ENCODE measurements at regions not wholly inside any gene's neighbourhood (a gene's known extent, or its start where the extent isn't known, plus 50 kb on each side); places are given as distances from the start of the nearest gene placed in this dataset.

GRCh38 chr3:43210049-43211027, 76.0 kb upstream of the SNRK start:
- ChIA-PET POLR2A (ENCODE audit: unreplicated experiment) (no interaction called here), CTCF (no interaction called here)
- peaks cover 29% of the 10 kb centered on the region for H3K4me1 ChIP-seq (ENCODE audit: insufficient read depth, low read length)

DNA sequence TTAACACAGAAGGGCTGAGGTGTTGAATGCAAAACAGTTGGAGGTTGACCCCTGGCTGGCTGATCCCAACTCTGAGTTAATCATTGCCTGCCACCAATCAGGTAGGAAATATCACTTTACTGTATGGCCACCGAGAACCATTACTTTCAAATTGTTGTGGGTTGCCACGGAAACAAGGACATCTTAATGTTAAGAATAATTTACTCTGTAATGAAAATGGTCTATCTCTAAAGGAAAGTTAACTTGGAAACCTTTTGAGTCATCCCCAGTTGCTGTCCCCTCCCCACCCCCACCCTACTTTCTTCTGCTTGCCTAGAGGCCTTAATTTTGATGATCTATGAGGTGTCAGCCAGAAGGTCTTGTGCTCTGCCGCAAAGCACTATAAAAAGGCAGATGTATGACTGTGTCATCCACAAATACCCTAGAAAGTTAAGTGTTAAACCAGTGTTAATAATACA, 78.7 kb upstream of the SNRK start:
- no peaks in the 10 kb centered on the region for H3K27me3 ChIP-seq (ENCODE audit: low read length)
- H4K20me1 ChIP-seq (ENCODE audit: low read length): no peaks in the 10 kb centered on the region
- no peaks in the 10 kb centered on the region for H3K36me3 ChIP-seq (ENCODE audit: low read depth, low read length)
- no peak overlapping the region for H2AFZ ChIP-seq (ENCODE audit: low read length)
- H3K9me2 ChIP-seq (replicated peaks; ENCODE audit: low read length): no peaks in the 10 kb centered on the region
- CTCF ChIA-PET: no interaction called here
- no peak for DNase-seq
- H3K4me3 ChIP-seq (ENCODE audit: low read length): no peak overlapping the region
- H3K9ac ChIP-seq (ENCODE audit: low read length): no peak overlapping the region
- H3K4me2 ChIP-seq (ENCODE audit: low read length): no peak overlapping the region
- TF ChIP-seq EZH2 (IDR thresholded peaks at IDR 0.05; ENCODE audit: low read length, unreplicated experiment) (no peak), CTCF (conservative IDR thresholded peaks at IDR 0.05; ENCODE audit: low read depth, low read length) (no peak), EZH2phosphoT487 (IDR thresholded peaks at IDR 0.05; ENCODE audit: borderline replicate concordance, low read length) (no peak)
- intact Hi-C loops (cut with micrococcal nuclease): no loop called here
- POLR2A ChIA-PET (ENCODE audit: unreplicated experiment): no interaction called here
- no peaks in the 10 kb centered on the region for H3K79me2 ChIP-seq (ENCODE audit: low read length)
- H3K4me1 ChIP-seq (ENCODE audit: insufficient read depth, low read length): peaks cover 2% of the 10 kb centered on the region; the same call in 1 of the 2 replicates
- H3F3A ChIP-seq (ENCODE audit: low read length, unreplicated experiment): no peaks in the 10 kb centered on the region
- no peak overlapping the region for H3K27ac ChIP-seq (ENCODE audit: low read length)
- no peak; the same call in 1 of the 2 replicates for ATAC-seq
- BruUV-seq (replicated peaks): no TSS peak
- H3K9me3 ChIP-seq (ENCODE audit: low read length): no peaks in the 10 kb centered on the region

More at GRCh38 chr3:43210049-43211027, 76.0 kb upstream of the SNRK start:
- ATAC-seq (no peak), DNase-seq (no peak)
- H3K4me2 ChIP-seq (ENCODE audit: low read length): no peak overlapping the region
- no peaks in the 10 kb centered on the region for H3K27me3 ChIP-seq (ENCODE audit: low read length)
- H3K36me3 ChIP-seq (ENCODE audit: low read depth, low read length): no peaks in the 10 kb centered on the region
- H3F3A ChIP-seq (ENCODE audit: low read length, unreplicated experiment): no peaks in the 10 kb centered on the region
- no peaks in the 10 kb centered on the region for H3K79me2 ChIP-seq (ENCODE audit: low read length)
- no peaks in the 10 kb centered on the region for H3K9me2 ChIP-seq (replicated peaks; ENCODE audit: low read length)
- H4K20me1 ChIP-seq (ENCODE audit: low read length): no peaks in the 10 kb centered on the region
- H3K27ac ChIP-seq (ENCODE audit: low read length): no peak overlapping the region
- no peak overlapping the region for H3K9ac ChIP-seq (ENCODE audit: low read length)
- no peak overlapping the region for H3K4me3 ChIP-seq (ENCODE audit: low read length)
- intact Hi-C loops (cut with micrococcal nuclease): loop anchor here (5.0 kb wide), 1 partner anchor 33 kb away; no protein-coding TSS in a partner anchor
- no TSS peak for BruUV-seq (replicated peaks)
- no peak overlapping the region for H2AFZ ChIP-seq (ENCODE audit: low read length)
- TF ChIP-seq EZH2phosphoT487 (IDR thresholded peaks at IDR 0.05; ENCODE audit: borderline replicate concordance, low read length): no peak
- TF ChIP-seq CTCF (conservative IDR thresholded peaks at IDR 0.05; ENCODE audit: low read depth, low read length): no peak
- TF ChIP-seq EZH2 (IDR thresholded peaks at IDR 0.05; ENCODE audit: low read length, unreplicated experiment): no peak
- H3K9me3 ChIP-seq (ENCODE audit: low read length): no peaks in the 10 kb centered on the region

GRCh38 chr3:43206632-43207031, 79.7 kb upstream of the SNRK start:
- Histone ChIP-seq H4K20me1 (ENCODE audit: low read length) (no peaks in the 10 kb centered on the region), H3K27me3 (ENCODE audit: low read length) (no peaks in the 10 kb centered on the region), H3K9me3 (ENCODE audit: low read length) (no peaks in the 10 kb centered on the region), H3K9me2 (replicated peaks; ENCODE audit: low read length) (no peaks in the 10 kb centered on the region), H3F3A (ENCODE audit: low read length, unreplicated experiment) (no peaks in the 10 kb centered on the region), H3K4me2 (ENCODE audit: low read length) (no peak overlapping the region), H3K9ac (ENCODE audit: low read length) (no peak overlapping the region), H3K79me2 (ENCODE audit: low read length) (no peaks in the 10 kb centered on the region), H3K4me3 (ENCODE audit: low read length) (no peak overlapping the region), H3K27ac (ENCODE audit: low read length) (no peak overlapping the region), H3K36me3 (ENCODE audit: low read depth, low read length) (no peaks in the 10 kb centered on the region), H3K4me1 (ENCODE audit: insufficient read depth, low read length) (no peaks in the 10 kb centered on the region), H2AFZ (ENCODE audit: low read length) (no peak overlapping the region)
- TF ChIP-seq CTCF (conservative IDR thresholded peaks at IDR 0.05; ENCODE audit: low read depth, low read length) (no peak; the same call in 1 of the 2 replicates), EZH2phosphoT487 (IDR thresholded peaks at IDR 0.05; ENCODE audit: borderline replicate concordance, low read length) (no peak), EZH2 (IDR thresholded peaks at IDR 0.05; ENCODE audit: low read length, unreplicated experiment) (no peak)
- POLR2A ChIA-PET (ENCODE audit: unreplicated experiment): no interaction called here
- ATAC-seq (no peak), DNase-seq (no peak)
- no TSS peak for BruUV-seq (replicated peaks)
- CTCF ChIA-PET: no interaction called here
- intact Hi-C loops (cut with micrococcal nuclease): no loop called here
